OCI-LY7 (cell line): ENCODE measurements at regions not wholly inside any gene's neighbourhood (a gene's known extent, or its start where the extent isn't known, plus 50 kb on each side); places are given as distances from the start of the nearest gene placed in this dataset.

Experiments
- BruUV-seq: library from RNA; stranded (reverse); fragments of 400-500 nt; replicated peaks from 2 replicates; lab custom pipeline; 2021; lab: Mats Ljungman, UMichigan
- CTCF ChIA-PET: fragments of 300-600 bp; sonication (Branson Sonifier 250); formaldehyde crosslinking; loops from one replicate; lab custom pipeline; 2022; ENCODE audit warnings: antibody characterized with exemption; ENCODE audit not compliant: unreplicated experiment; lab: Charles Lee
- POLR2A ChIA-PET: fragments of 300-600 bp; sonication (Branson Sonifier 250); formaldehyde crosslinking; loops from one replicate; lab custom pipeline; 2022; ENCODE audit warnings: antibody characterized with exemption; lab: Charles Lee
- DNase-seq: peaks from one replicate; pipeline ENCODE4 v3.0.0-alpha.2; 2015; ENCODE audit warnings: low spot score
- H2AFZ ChIP-seq: fragments of 200-600 bp; sonication (generic), shearing (Covaris generic); 2 replicates; pipeline ENCODE4 v1.6.1; 2014; ENCODE audit warnings: mild to moderate bottlenecking, antibody characterized with exemption, low read length, moderate library complexity
- H3K27ac ChIP-seq: fragments of 200-600 bp; sonication (generic); 2 replicates; pipeline ENCODE4 v1.5.1; 2014; ENCODE audit warnings: mixed run types, low read depth, mild to moderate bottlenecking, moderate library complexity, low read length, inconsistent platforms; ENCODE audit not compliant: poor library complexity, severe bottlenecking
- H3K36me3 ChIP-seq: fragments of 200-600 bp; sonication (generic); 2 replicates; pipeline ENCODE4 v1.6.1; 2014; ENCODE audit warnings: mild to moderate bottlenecking, antibody characterized with exemption, low read length, moderate library complexity, mixed read lengths; ENCODE audit not compliant: insufficient read depth
- H3K4me1 ChIP-seq: fragments of 200-600 bp; sonication (generic); 2 replicates; pipeline ENCODE4 v1.5.1; 2014; ENCODE audit warnings: mild to moderate bottlenecking, low read length; ENCODE audit not compliant: insufficient read depth, poor library complexity, severe bottlenecking
- H3K4me2 ChIP-seq: fragments of 200-600 bp; sonication (generic); 2 replicates; pipeline ENCODE4 v1.6.1; 2014; ENCODE audit warnings: mild to moderate bottlenecking, low read length
- H3K4me3 ChIP-seq: fragments of 200-600 bp; sonication (generic); 2 replicates; pipeline ENCODE4 v1.5.1; 2014; ENCODE audit warnings: mild to moderate bottlenecking, low read depth, low read length; ENCODE audit not compliant: poor library complexity, severe bottlenecking
- H3K79me2 ChIP-seq: fragments of 200-600 bp; sonication (generic); 2 replicates; pipeline ENCODE4 v1.6.1; 2016; ENCODE audit warnings: low read depth, mild to moderate bottlenecking, low read length, moderate library complexity, mixed read lengths; ENCODE audit not compliant: insufficient read depth
- H3K9me2 ChIP-seq: fragments of 200-600 bp; sonication (generic); 2 replicates; pipeline ENCODE4 v1.6.1; 2016; ENCODE audit warnings: mild to moderate bottlenecking, low read length, mixed read lengths; ENCODE audit not compliant: insufficient read depth
- H3K9me3 ChIP-seq: fragments of 200-600 bp; sonication (generic); 2 replicates; pipeline ENCODE4 v1.6.1; 2014; ENCODE audit warnings: mild to moderate bottlenecking, mixed run types, low read length, mixed read lengths
- H4K20me1 ChIP-seq: fragments of 200-600 bp; sonication (generic); 2 replicates; pipeline ENCODE4 v1.6.1; 2014; ENCODE audit warnings: mild to moderate bottlenecking, antibody characterized with exemption, low read length, moderate library complexity, mixed read lengths; ENCODE audit not compliant: insufficient read depth
- EZH2phosphoT487 ChIP-seq: fragments of 200-600 bp; sonication (generic); IDR thresholded peaks from 2 replicates; pipeline ENCODE4 v1.6.1; 2018; ENCODE audit warnings: low read depth, borderline replicate concordance, mild to moderate bottlenecking, mixed run types, antibody characterized with exemption, low read length, moderate library complexity, mixed read lengths
- intact Hi-C: fragments of 100-400 bp; cut with micrococcal nuclease; formaldehyde crosslinking; loops from one replicate; pipeline ENCODE4 v1.10.0; 2022; ENCODE audit not compliant: unreplicated experiment
- TF ChIP-seq, protein P1 (sequence below): fragments of 200-600 bp; sonication (generic); conservative IDR thresholded peaks from 2 replicates; pipeline ENCODE4 v1.5.1; 2014; ENCODE audit warnings: mild to moderate bottlenecking, antibody characterized with exemption, low read length, moderate library complexity, mixed read lengths

DNA sequence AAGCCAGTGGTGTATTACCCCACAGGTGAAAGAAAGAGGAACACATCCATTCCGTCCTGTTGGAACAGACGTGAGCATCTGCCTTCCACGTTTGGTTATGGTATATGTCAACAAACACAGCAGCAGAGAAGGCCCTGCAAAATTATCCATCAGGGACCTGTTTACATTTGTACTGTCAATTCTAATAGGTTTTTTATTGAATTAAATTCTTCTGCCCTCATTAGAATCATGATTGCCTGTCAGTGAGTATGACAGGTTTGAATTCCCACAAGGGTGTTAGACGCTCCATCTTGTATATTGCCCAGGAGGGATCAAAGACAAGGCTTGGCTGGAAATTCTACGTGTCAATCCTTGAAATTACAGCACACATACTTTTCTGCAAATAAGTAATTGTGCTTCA, 339.9 kb upstream of the NOCT start:
- POLR2A ChIA-PET: no interaction called here
- Histone ChIP-seq H2AFZ (no peak overlapping the region), H3K36me3 (no peaks in the 10 kb centered on the region), H3K79me2 (no peaks in the 10 kb centered on the region), H4K20me1 (no peaks in the 10 kb centered on the region), H3K4me3 (no peak overlapping the region), H3K9me3 (no peaks in the 10 kb centered on the region), H3K4me1 (no peaks in the 10 kb centered on the region), H3K9me2 (no peaks in the 10 kb centered on the region), H3K4me2 (no peak overlapping the region), H3K27ac (no peak overlapping the region)
- CTCF ChIA-PET: no interaction called here
- intact Hi-C loops: no loop called here
- no peak for TF ChIP-seq EZH2phosphoT487
- TF ChIP-seq, protein P1, sequence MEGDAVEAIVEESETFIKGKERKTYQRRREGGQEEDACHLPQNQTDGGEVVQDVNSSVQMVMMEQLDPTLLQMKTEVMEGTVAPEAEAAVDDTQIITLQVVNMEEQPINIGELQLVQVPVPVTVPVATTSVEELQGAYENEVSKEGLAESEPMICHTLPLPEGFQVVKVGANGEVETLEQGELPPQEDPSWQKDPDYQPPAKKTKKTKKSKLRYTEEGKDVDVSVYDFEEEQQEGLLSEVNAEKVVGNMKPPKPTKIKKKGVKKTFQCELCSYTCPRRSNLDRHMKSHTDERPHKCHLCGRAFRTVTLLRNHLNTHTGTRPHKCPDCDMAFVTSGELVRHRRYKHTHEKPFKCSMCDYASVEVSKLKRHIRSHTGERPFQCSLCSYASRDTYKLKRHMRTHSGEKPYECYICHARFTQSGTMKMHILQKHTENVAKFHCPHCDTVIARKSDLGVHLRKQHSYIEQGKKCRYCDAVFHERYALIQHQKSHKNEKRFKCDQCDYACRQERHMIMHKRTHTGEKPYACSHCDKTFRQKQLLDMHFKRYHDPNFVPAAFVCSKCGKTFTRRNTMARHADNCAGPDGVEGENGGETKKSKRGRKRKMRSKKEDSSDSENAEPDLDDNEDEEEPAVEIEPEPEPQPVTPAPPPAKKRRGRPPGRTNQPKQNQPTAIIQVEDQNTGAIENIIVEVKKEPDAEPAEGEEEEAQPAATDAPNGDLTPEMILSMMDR: no peak
- no peak for DNase-seq
- no TSS peak for BruUV-seq

- BruUV-seq: no TSS peak
- POLR2A ChIA-PET: no interaction called here
Measured at GRCh38 chr4:138674209-138674608, 341.4 kb upstream of the NOCT start.

GRCh38 chr4:138673053-138673452, 342.5 kb upstream of the NOCT start:
- DNase-seq: no peak
- H3K79me2 ChIP-seq: no peaks in the 10 kb centered on the region
- POLR2A ChIA-PET: no interaction called here
- no peaks in the 10 kb centered on the region for H3K36me3 ChIP-seq
- no peak overlapping the region for H3K4me3 ChIP-seq
- H3K4me2 ChIP-seq: no peak overlapping the region
- CTCF ChIA-PET: no interaction called here
- no peaks in the 10 kb centered on the region for H3K9me3 ChIP-seq
- H3K27ac ChIP-seq: no peak overlapping the region
- no peaks in the 10 kb centered on the region for H4K20me1 ChIP-seq
- H3K4me1 ChIP-seq: no peaks in the 10 kb centered on the region
- no TSS peak for BruUV-seq
- no peaks in the 10 kb centered on the region for H3K9me2 ChIP-seq
- no peak overlapping the region for H2AFZ ChIP-seq
- TF ChIP-seq EZH2phosphoT487: no peak
- TF ChIP-seq, protein P1: no peak
- intact Hi-C loops: no loop called here

More at GRCh38 chr4:138674209-138674608, 341.4 kb upstream of the NOCT start:
- no peak overlapping the region for H3K4me2 ChIP-seq
- DNase-seq: no peak
- H3K79me2 ChIP-seq: no peaks in the 10 kb centered on the region
- no peaks in the 10 kb centered on the region for H3K36me3 ChIP-seq
- H3K4me3 ChIP-seq: no peak overlapping the region
- H2AFZ ChIP-seq: no peak overlapping the region
- no peaks in the 10 kb centered on the region for H3K9me3 ChIP-seq
- no peaks in the 10 kb centered on the region for H3K4me1 ChIP-seq
- CTCF ChIA-PET: no interaction called here
- no peaks in the 10 kb centered on the region for H4K20me1 ChIP-seq
- intact Hi-C loops: no loop called here
- no peaks in the 10 kb centered on the region for H3K9me2 ChIP-seq
- H3K27ac ChIP-seq: no peak overlapping the region
- TF ChIP-seq EZH2phosphoT487: no peak
- TF ChIP-seq, protein P1: no peak
